Neural cell (in vitro differentiated cells): ENCODE measurements at regions not wholly inside any gene's neighbourhood (a gene's known extent, or its start where the extent isn't known, plus 50 kb on each side); places are given as distances from the start of the nearest gene placed in this dataset.

ENCODE experiments used
- H2AFZ ChIP-seq: fragments of 200-600, 300-800 bp; sonication (generic), shearing (Covaris generic); 2 replicates; pipeline ENCODE4 v1.6.0; 2014; ENCODE audit warnings: low read depth, mild to moderate bottlenecking, antibody characterized with exemption, low read length, moderate library complexity
- H3F3A ChIP-seq: fragments of 200-600 bp; shearing (Covaris generic); 2 replicates; pipeline ENCODE4 v1.6.1; 2016; ENCODE audit warnings: mild to moderate bottlenecking, moderate library complexity, mixed read lengths, antibody characterized with exemption, low read length; ENCODE audit not compliant: insufficient read depth, poor library complexity, severe bottlenecking
- H3K27ac ChIP-seq: fragments of 200-600, 300-800 bp; sonication (generic), shearing (Covaris generic); 2 replicates; pipeline ENCODE4 v1.5.1; 2014; ENCODE audit warnings: mild to moderate bottlenecking, low read length, moderate library complexity
- H3K27me3 ChIP-seq: fragments of 300-800, 200-600 bp; sonication (generic), shearing (Covaris generic); 2 replicates; pipeline ENCODE4 v1.6.0; 2014; ENCODE audit warnings: mild to moderate bottlenecking, low read depth, low read length, moderate library complexity; ENCODE audit not compliant: insufficient read depth
- H3K36me3 ChIP-seq: fragments of 300-800, 200-600 bp; sonication (generic), shearing (Covaris generic); 2 replicates; pipeline ENCODE4 v1.5.1; 2014; ENCODE audit warnings: mild to moderate bottlenecking, antibody characterized with exemption, low read length, moderate library complexity; ENCODE audit not compliant: insufficient read depth
- H3K4me2 ChIP-seq: fragments of 300-800, 200-600 bp; sonication (generic), shearing (Covaris generic); 2 replicates; pipeline ENCODE4 v1.6.0; 2014; ENCODE audit warnings: mild to moderate bottlenecking, low read length
- H3K4me3 ChIP-seq: fragments of 300-800, 200-600 bp; sonication (generic), shearing (Covaris generic); 2 replicates; pipeline ENCODE4 v1.5.1; 2014; ENCODE audit warnings: mild to moderate bottlenecking, low read length, moderate library complexity
- H3K79me2 ChIP-seq: fragments of 200-600 bp; shearing (Covaris generic); replicated peaks from 2 replicates; pipeline ENCODE4 v1.6.0; 2014; ENCODE audit warnings: mild to moderate bottlenecking, low read length, moderate library complexity; ENCODE audit not compliant: insufficient read depth
- H3K9ac ChIP-seq: fragments of 300-800, 200-600 bp; sonication (generic), shearing (Covaris generic); 2 replicates; pipeline ENCODE4 v1.6.1; 2016; ENCODE audit warnings: mild to moderate bottlenecking, low read length, mixed read lengths
- H3K9me2 ChIP-seq: fragments of 200-600 bp; shearing (Covaris generic); 2 replicates; pipeline ENCODE4 v1.6.1; 2016; ENCODE audit warnings: mild to moderate bottlenecking, low read length, mixed read lengths; ENCODE audit not compliant: insufficient read depth
- H3K9me3 ChIP-seq: fragments of 200-600, 300-800 bp; sonication (generic), shearing (Covaris generic); 2 replicates; pipeline ENCODE4 v1.6.1; 2016; ENCODE audit warnings: mild to moderate bottlenecking, mixed run types, low read length, moderate library complexity, mixed read lengths
- H4K20me1 ChIP-seq: fragments of 200-600 bp; shearing (Covaris generic); 2 replicates; pipeline ENCODE4 v1.6.1; 2016; ENCODE audit warnings: mild to moderate bottlenecking, mixed run types; ENCODE audit not compliant: insufficient read depth
- EP300 ChIP-seq: fragments of 450-650 bp; conservative IDR thresholded peaks from 2 replicates; pipeline ENCODE4 v1.6.1; 2014; ENCODE audit warnings: antibody characterized with exemption, mild to moderate bottlenecking, moderate library complexity; ENCODE audit not compliant: poor library complexity, severe bottlenecking
- EZH2 ChIP-seq: fragments of 200-600, 300-800 bp; shearing (Covaris generic), sonication (generic); IDR thresholded peaks from 2 replicates; pipeline ENCODE4 v1.6.1; 2014; ENCODE audit warnings: antibody characterized with exemption, low read length, borderline replicate concordance, mild to moderate bottlenecking; ENCODE audit not compliant: insufficient read depth, poor library complexity, severe bottlenecking
- MXI1 ChIP-seq: fragments of 450-650 bp; conservative IDR thresholded peaks from 2 replicates; pipeline ENCODE4 v1.6.1; 2014; ENCODE audit warnings: antibody characterized with exemption, mild to moderate bottlenecking; ENCODE audit not compliant: poor library complexity, severe bottlenecking
- POLR2AphosphoS5 ChIP-seq: IDR thresholded peaks from 2 replicates; pipeline ENCODE4 v1.6.1; 2012
- RAD21 ChIP-seq: fragments of 450-650 bp; conservative IDR thresholded peaks from 2 replicates; pipeline ENCODE4 v1.6.1; 2014; ENCODE audit warnings: antibody characterized with exemption, mild to moderate bottlenecking, moderate library complexity
- REST ChIP-seq: IDR thresholded peaks from 2 replicates; pipeline ENCODE4 v1.6.1; 2012; ENCODE audit warnings: borderline replicate concordance
- SMC3 ChIP-seq: fragments of 450-650 bp; conservative IDR thresholded peaks from 2 replicates; pipeline ENCODE4 v1.6.1; 2014; ENCODE audit warnings: antibody characterized with exemption, mild to moderate bottlenecking, moderate library complexity; ENCODE audit not compliant: poor library complexity
- TAF1 ChIP-seq: IDR thresholded peaks from 2 replicates; pipeline ENCODE4 v1.6.1; 2012; ENCODE audit warnings: low read depth
- TF ChIP-seq, protein P1 (sequence below): fragments of 450-650 bp; IDR thresholded peaks from 2 replicates; pipeline ENCODE4 v1.5.1; 2014; ENCODE audit warnings: antibody characterized with exemption, mild to moderate bottlenecking, moderate library complexity; ENCODE audit not compliant: poor library complexity, severe bottlenecking

DNA sequence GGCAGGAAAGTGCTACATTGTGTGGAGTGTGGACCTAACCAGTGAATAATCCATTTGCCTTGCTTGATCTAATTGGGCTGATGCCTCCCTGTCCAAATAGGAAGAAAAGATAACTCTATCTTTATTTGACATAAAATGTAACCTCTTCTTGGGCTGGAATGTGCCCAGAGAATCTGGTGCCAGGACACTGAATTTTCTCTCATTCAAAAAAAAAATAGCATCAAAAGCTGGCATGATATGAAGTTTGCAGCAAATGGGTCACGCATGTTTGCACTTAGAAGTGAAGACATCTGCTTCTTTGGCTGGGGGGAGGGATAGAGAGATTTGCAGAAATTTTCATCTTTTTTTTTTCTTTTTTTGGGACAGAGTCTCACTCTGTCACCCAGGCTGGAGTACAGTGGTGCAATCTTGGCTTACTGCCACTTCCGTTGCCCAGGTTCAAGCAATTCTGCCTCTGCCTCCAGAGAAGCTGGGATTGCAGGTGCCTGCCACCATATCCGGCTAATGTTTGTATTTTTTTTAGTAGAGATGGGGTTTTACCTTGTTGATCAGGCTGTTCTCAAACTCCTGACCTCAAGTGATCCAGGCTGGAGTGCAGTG, 478.2 kb upstream of the EEF2KMT start:
- H4K20me1 ChIP-seq: no peaks in the 10 kb centered on the region
- no peak overlapping the region for H3K4me3 ChIP-seq
- H3K27ac ChIP-seq: no peak overlapping the region
- H3K9me3 ChIP-seq: no peaks in the 10 kb centered on the region
- no peak overlapping the region for H3K4me2 ChIP-seq
- H3F3A ChIP-seq: no peaks in the 10 kb centered on the region
- no peaks in the 10 kb centered on the region for H3K79me2 ChIP-seq
- H3K27me3 ChIP-seq: no peaks in the 10 kb centered on the region
- H2AFZ ChIP-seq: no peak overlapping the region
- no peak overlapping the region for H3K9ac ChIP-seq
- H3K36me3 ChIP-seq: no peaks in the 10 kb centered on the region
- no peaks in the 10 kb centered on the region for H3K9me2 ChIP-seq
- TF ChIP-seq EP300 (no peak), SMC3 (no peak), POLR2AphosphoS5 (no peak), TAF1 (no peak), RAD21 (no peak)
- TF ChIP-seq, protein P1, sequence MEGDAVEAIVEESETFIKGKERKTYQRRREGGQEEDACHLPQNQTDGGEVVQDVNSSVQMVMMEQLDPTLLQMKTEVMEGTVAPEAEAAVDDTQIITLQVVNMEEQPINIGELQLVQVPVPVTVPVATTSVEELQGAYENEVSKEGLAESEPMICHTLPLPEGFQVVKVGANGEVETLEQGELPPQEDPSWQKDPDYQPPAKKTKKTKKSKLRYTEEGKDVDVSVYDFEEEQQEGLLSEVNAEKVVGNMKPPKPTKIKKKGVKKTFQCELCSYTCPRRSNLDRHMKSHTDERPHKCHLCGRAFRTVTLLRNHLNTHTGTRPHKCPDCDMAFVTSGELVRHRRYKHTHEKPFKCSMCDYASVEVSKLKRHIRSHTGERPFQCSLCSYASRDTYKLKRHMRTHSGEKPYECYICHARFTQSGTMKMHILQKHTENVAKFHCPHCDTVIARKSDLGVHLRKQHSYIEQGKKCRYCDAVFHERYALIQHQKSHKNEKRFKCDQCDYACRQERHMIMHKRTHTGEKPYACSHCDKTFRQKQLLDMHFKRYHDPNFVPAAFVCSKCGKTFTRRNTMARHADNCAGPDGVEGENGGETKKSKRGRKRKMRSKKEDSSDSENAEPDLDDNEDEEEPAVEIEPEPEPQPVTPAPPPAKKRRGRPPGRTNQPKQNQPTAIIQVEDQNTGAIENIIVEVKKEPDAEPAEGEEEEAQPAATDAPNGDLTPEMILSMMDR: no peak

DNA sequence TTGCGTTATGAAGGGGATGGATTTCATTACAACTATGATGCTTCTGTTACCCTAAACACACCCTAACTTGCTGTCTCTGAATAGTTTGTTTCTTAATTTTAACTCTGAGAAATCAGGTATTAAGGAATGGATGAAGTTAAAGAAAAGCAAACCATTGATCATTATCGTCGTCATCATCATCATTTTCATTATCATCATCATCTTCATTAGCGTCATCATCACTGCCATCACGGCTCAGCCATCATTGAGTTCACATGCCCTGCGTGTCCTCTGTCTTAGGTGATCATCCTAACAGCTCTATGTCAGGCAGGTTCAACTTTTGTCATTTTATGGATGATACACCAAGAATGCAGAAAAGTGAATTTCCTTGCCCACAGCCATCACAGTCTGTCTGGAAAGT, 477.5 kb upstream of the EEF2KMT start:
- Histone ChIP-seq H3K9me2 (no peaks in the 10 kb centered on the region), H4K20me1 (no peaks in the 10 kb centered on the region), H3K79me2 (no peaks in the 10 kb centered on the region), H3K9me3 (no peaks in the 10 kb centered on the region), H2AFZ (no peak overlapping the region), H3K9ac (no peak overlapping the region), H3F3A (no peaks in the 10 kb centered on the region), H3K4me2 (no peak overlapping the region), H3K27ac (no peak overlapping the region), H3K4me3 (no peak overlapping the region), H3K27me3 (no peaks in the 10 kb centered on the region), H3K36me3 (no peaks in the 10 kb centered on the region)
- TF ChIP-seq TAF1 (no peak), RAD21 (no peak)
- TF ChIP-seq, protein P1: no peak

DNA sequence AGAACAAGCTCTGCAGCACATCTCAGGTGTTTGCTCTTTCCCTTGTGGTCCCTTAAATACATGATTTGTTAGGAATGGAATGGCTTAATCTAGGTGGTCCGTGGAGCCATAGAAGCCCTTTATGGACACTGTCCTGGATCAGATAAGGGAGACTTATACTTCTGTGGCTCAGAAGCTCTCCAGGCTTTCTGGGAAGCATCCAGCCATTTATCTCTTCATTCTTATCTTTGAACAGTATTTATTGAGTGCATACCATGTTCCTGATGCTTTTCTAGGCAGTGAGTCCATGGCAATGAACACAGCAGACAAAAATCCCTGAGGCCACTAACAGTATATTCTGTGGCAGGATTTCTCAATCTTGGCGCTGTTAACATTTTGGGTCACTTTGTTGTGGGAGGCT, 474.5 kb upstream of the EEF2KMT start:
- Histone ChIP-seq H3K79me2 (no peaks in the 10 kb centered on the region), H3K4me3 (no peak overlapping the region), H3K27ac (no peak overlapping the region), H3K36me3 (no peaks in the 10 kb centered on the region), H3K9me2 (no peaks in the 10 kb centered on the region), H3K27me3 (no peaks in the 10 kb centered on the region), H3K9me3 (no peaks in the 10 kb centered on the region), H3K9ac (no peak overlapping the region), H3K4me2 (no peak overlapping the region), H2AFZ (no peak overlapping the region), H4K20me1 (no peaks in the 10 kb centered on the region), H3F3A (no peaks in the 10 kb centered on the region)
- TF ChIP-seq SMC3: no peak
- TF ChIP-seq TAF1: no peak
- TF ChIP-seq RAD21: no peak
- no peak for TF ChIP-seq POLR2AphosphoS5
- TF ChIP-seq, protein P1: no peak
- no peak for TF ChIP-seq REST
- TF ChIP-seq EZH2: no peak
- TF ChIP-seq EP300: no peak
- TF ChIP-seq MXI1: no peak
